ENCODE measurements at regions not wholly inside any gene's neighbourhood (a gene's known extent, or its start where the extent isn't known, plus 50 kb on each side); places are given as distances from the start of the nearest gene placed in this dataset.

DNA sequence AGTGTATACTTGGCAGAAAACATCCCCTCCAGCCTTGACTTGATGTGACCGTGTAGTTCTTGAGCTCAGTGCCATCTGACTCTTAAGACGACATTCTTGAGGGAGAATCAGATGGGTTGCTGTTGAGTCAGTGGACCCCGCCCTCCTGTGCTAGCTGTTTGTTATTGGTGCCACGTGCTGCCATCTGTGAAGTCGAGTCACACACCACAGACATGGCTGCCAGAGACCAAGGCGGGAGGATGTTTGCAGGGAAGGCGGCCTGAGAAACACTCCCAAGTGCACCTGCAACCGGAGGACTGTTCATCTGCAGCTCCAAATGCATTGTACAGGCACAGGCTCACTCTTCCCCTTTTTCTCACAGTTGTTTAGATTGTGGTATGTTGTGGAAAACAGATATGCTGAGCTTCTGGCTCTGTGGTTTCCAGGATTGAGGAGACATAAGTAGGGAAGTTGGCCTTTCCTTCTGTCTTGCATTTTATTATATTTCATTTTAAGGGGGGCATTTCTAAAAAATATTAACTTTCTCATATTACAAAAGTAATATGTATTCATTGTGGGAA, 345.3 kb upstream of the ZFP64 start:
- H3K9ac ChIP-seq (ENCODE audit: control insufficient read depth, insufficient read depth, low read length): no peak overlapping the region
- POLR2A ChIA-PET: no interaction called here
- no peak overlapping the region for H3K4me2 ChIP-seq (ENCODE audit: control insufficient read depth, insufficient read depth)
- FAIRE-seq (no peak), ATAC-seq (no peak), DNase-seq (ENCODE audit: low read depth, low spot score) (no peak)
- 34% methylated on average over 8 of the region's 8 CpGs for WGBS (ENCODE audit: insufficient coverage, insufficient replicate concordance, low lambda C conversion rate, missing lambda C conversion rate)
- H3K36me3 ChIP-seq (ENCODE audit: control insufficient read depth in 2 of 2, insufficient read depth in 2 of 2, low read length in 1 of 2): no peaks in the 10 kb centered on the region
- no peaks in the 10 kb centered on the region for H3K9me3 ChIP-seq (replicated peaks; ENCODE audit: control insufficient read depth, insufficient read depth, low read length)
- RAD21 ChIA-PET (ENCODE audit: unreplicated experiment): no interaction called here
- H4K20me1 ChIP-seq (ENCODE audit: control insufficient read depth, insufficient read depth): no peaks in the 10 kb centered on the region
- H3K4me3 ChIP-seq: no peak overlapping the region
- H3K79me2 ChIP-seq (ENCODE audit: control insufficient read depth, insufficient read depth, low read length): no peaks in the 10 kb centered on the region
- intact Hi-C loops (cut with micrococcal nuclease; ENCODE audit: unreplicated experiment): no loop called here
- no TSS peak for BruUV-seq (replicated peaks)
- CTCF ChIA-PET: interaction anchor here (1.4 kb wide), 1 partner anchor 20 kb away, joined by 3 read pairs; no protein-coding TSS in a partner anchor
- in situ Hi-C loops (cut with MboI): no loop called here
- no peak overlapping the region for H3K27ac ChIP-seq (ENCODE audit: control insufficient read depth, insufficient read depth)
- H3K4me1 ChIP-seq (ENCODE audit: control insufficient read depth, insufficient read depth, low read length): no peaks in the 10 kb centered on the region
- SMC1A ChIA-PET (ENCODE audit: uncharacterized antibody, unreplicated experiment): no interaction called here
- H2AFZ ChIP-seq (ENCODE audit: control insufficient read depth, low read depth, low read length): no peak overlapping the region
- H3K27me3 ChIP-seq (replicated peaks in 1 of 2; ENCODE audit: control insufficient read depth in 2 of 2, insufficient read depth in 2 of 2, low read length in 1 of 2): no peaks in the 10 kb centered on the region
- TF ChIP-seq CBFB (IDR thresholded peaks at IDR 0.05; ENCODE audit: low read depth) (no peak), SUPT20H (IDR thresholded peaks at IDR 0.05; ENCODE audit: borderline replicate concordance, control insufficient read depth, low read depth, low read length) (no peak), SIN3A (IDR thresholded peaks at IDR 0.05; ENCODE audit: low read depth, low read length) (no peak), ZBTB33 (IDR thresholded peaks at IDR 0.05) (no peak), TBL1XR1 (IDR thresholded peaks at IDR 0.05; ENCODE audit: low read depth, low read length) (no peak), ZNF217 (IDR thresholded peaks at IDR 0.05) (no peak), RUNX3 (IDR thresholded peaks at IDR 0.05; ENCODE audit: low read length) (no peak), HDGF (IDR thresholded peaks at IDR 0.05) (no peak), MTA2 (IDR thresholded peaks at IDR 0.05; ENCODE audit: low read depth) (no peak)

Data from GM12878 (cell line).